B cell (primary cell): ENCODE measurements at regions not wholly inside any gene's neighbourhood (a gene's known extent, or its start where the extent isn't known, plus 50 kb on each side); places are given as distances from the start of the nearest gene placed in this dataset.

Source experiments
- CTCF ChIP-seq: fragments of 200-600 bp; IDR thresholded peaks from one replicate; pipeline ENCODE4 v1.8.0; 2022; ENCODE audit warnings: antibody characterized with exemption, mild to moderate bottlenecking
- EZH2 ChIP-seq: IDR thresholded peaks from 2 replicates; pipeline ENCODE4 v1.6.1; 2012; ENCODE audit warnings: borderline replicate concordance, low read depth, mild to moderate bottlenecking, moderate library complexity, low read length; ENCODE audit not compliant: insufficient read depth, poor library complexity, severe bottlenecking

DNA sequence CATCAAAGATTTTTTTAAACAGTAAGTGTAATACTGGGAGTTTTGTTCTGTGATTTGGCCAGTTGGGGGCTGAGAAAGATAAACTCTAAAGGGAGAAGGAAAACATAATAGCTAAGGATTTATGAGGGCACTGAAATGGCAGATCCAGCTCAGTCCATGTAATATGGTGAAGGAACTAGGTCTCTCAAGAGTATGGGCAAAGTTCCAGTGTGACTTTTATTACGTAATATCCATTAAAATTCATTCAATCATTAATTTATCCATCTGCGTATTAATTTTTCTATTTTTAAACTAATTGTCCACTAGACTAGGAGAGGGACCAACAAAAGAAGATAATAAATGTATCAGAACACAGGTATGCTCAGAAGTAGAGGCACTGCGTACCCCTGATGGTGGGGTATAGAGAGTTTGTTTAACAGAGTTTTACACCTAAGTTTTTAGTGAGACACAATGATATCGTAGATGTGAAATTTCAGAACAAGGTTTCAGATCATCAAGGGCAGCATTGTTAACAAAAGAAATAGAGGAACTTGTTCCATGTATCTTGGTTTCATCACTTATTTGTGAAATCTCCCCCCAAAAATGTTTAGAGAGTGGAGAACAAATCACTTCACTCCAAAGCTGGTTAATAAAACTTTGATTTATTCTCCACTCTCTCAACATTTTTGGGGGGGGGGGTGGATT, 351.1 kb downstream of the GRXCR1 start:
- TF ChIP-seq CTCF, result no peak
- TF ChIP-seq EZH2, result no peak
